ENCODE measurements at regions not wholly inside any gene's neighbourhood (a gene's known extent, or its start where the extent isn't known, plus 50 kb on each side); places are given as distances from the start of the nearest gene placed in this dataset.
"Not testable (repeated sequence)": the region's sequence is repeated elsewhere in the genome, so short reads cannot be mapped to it uniquely, and the experiment has no call there.

GRCh38 chr1:148389027-148389339 lies 94.1 kb downstream of the PPIAL4G start:
- no peak for DNase-seq (ENCODE audit: low read depth)
- peak overlapping the region; percentile 62 for H3K4me3 ChIP-seq (ENCODE audit: low read depth, low read length)
- TF ChIP-seq, protein P1, sequence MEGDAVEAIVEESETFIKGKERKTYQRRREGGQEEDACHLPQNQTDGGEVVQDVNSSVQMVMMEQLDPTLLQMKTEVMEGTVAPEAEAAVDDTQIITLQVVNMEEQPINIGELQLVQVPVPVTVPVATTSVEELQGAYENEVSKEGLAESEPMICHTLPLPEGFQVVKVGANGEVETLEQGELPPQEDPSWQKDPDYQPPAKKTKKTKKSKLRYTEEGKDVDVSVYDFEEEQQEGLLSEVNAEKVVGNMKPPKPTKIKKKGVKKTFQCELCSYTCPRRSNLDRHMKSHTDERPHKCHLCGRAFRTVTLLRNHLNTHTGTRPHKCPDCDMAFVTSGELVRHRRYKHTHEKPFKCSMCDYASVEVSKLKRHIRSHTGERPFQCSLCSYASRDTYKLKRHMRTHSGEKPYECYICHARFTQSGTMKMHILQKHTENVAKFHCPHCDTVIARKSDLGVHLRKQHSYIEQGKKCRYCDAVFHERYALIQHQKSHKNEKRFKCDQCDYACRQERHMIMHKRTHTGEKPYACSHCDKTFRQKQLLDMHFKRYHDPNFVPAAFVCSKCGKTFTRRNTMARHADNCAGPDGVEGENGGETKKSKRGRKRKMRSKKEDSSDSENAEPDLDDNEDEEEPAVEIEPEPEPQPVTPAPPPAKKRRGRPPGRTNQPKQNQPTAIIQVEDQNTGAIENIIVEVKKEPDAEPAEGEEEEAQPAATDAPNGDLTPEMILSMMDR (IDR thresholded peaks at IDR 0.05; ENCODE audit: insufficient read depth, low read length): no peak

GRCh38 chr1:148388260-148389026 lies 94.7 kb downstream of the PPIAL4G start:
- peak overlapping the region; percentile 62 for H3K4me3 ChIP-seq (ENCODE audit: low read depth, low read length)
- peak; percentile 77 for DNase-seq (ENCODE audit: low read depth)
- TF ChIP-seq, protein P1 (IDR thresholded peaks at IDR 0.05; ENCODE audit: insufficient read depth, low read length): no peak

DNA sequence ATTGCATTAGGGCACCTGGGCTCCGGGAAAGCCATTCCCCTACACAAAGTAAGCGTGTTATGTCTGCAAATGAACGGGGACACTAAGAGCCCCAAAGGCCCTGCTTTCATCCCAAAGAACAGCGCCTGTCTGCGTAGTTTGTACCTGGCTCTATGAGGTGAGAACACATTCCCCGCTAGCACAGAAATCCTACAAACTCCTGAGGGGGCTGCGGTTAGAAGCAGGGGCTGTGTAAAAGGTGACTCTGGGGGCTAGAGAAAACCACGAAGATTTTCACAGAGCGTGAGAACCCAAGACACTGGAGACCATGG lies 95.2 kb downstream of the PPIAL4G start:
- peak overlapping the region; percentile 13 for H3K4me3 ChIP-seq (ENCODE audit: low read depth, low read length)
- DNase-seq (ENCODE audit: low read depth): not testable (repeated sequence)

- H3K4me3 ChIP-seq (ENCODE audit: low read depth, low read length); DNase-seq (ENCODE audit: low read depth): not testable (repeated sequence)
These were observed 95.8 kb downstream of the PPIAL4G start for GRCh38 chr1:148387122-148387948.

GRCh38 chr1:148386617-148387016 lies 96.5 kb downstream of the PPIAL4G start:
- H3K4me3 ChIP-seq (ENCODE audit: low read depth, low read length): no peak overlapping the region
- TF ChIP-seq, protein P1 (IDR thresholded peaks at IDR 0.05; ENCODE audit: insufficient read depth, low read length): no peak
- no peak for DNase-seq (ENCODE audit: low read depth)

- not testable (repeated sequence) for H3K4me3 ChIP-seq (ENCODE audit: low read depth, low read length); DNase-seq (ENCODE audit: low read depth)
These were observed 97.1 kb downstream of the PPIAL4G start for GRCh38 chr1:148386031-148386398.

GRCh38 chr1:148385371-148386030 lies 97.6 kb downstream of the PPIAL4G start:
- H3K4me3 ChIP-seq (ENCODE audit: low read depth, low read length): no peak overlapping the region
- no peak for DNase-seq (ENCODE audit: low read depth)
- TF ChIP-seq, protein P1 (IDR thresholded peaks at IDR 0.05; ENCODE audit: insufficient read depth, low read length): no peak

DNA sequence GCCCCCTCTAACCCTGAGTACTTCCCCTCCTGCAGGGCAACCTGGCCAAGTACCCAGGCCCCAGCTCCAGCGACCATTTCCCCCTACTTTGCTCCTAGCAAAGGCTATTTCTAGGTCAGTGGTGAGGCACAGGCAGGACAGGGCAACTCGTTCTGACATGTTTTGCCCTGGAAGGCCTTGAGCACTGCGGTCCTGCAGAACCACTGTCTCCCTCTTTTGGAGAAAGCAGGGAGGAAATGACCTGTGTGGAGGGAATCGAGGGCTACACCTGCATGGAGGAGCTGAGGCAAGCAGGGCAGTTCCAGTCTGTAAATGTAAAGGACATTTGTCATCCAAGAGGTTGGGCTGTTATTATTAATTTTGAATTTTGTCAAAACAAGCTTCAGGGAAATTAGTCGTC lies 99.1 kb downstream of the PPIAL4G start:
- TF ChIP-seq, protein P1 (IDR thresholded peaks at IDR 0.05; ENCODE audit: insufficient read depth, low read length): no peak
- H3K4me3 ChIP-seq (ENCODE audit: low read depth, low read length): no peak overlapping the region
- DNase-seq (ENCODE audit: low read depth): no peak
